HL-60 (cell line): ENCODE measurements at regions not wholly inside any gene's neighbourhood (a gene's known extent, or its start where the extent isn't known, plus 50 kb on each side); places are given as distances from the start of the nearest gene placed in this dataset.

Experiments used
- DNase-seq, 2 experiments: peaks; one replicate each; pipeline ENCODE4 v3.0.0-alpha.2; 2010 to 2020; ENCODE audit warnings: low read depth in 1 of 2, low spot score in 1 of 2
- H3K27ac ChIP-seq: fragments of 250-450 bp; sonication (Bioruptor Pico); replicated peaks from 2 replicates; pipeline ENCODE4 v1.5.1; 2020; ENCODE audit warnings: mild to moderate bottlenecking, moderate library complexity
- H3K27me3 ChIP-seq: fragments of 250-450 bp; sonication (Bioruptor Pico); 2 replicates; pipeline ENCODE4 v1.5.1; 2021; ENCODE audit warnings: mild to moderate bottlenecking, moderate library complexity; ENCODE audit not compliant: insufficient read depth, poor library complexity, severe bottlenecking
- H3K4me3 ChIP-seq: replicated peaks from 2 replicates; pipeline ENCODE4 v1.5.1; 2011; ENCODE audit warnings: mild to moderate bottlenecking, control low read depth, low read length; ENCODE audit not compliant: insufficient read depth
- CTCF ChIP-seq: IDR thresholded peaks from one replicate; pipeline ENCODE4 v1.5.1; 2011; ENCODE audit warnings: low read length, control low read depth, inconsistent platforms; ENCODE audit not compliant: insufficient read depth
- GABPA ChIP-seq: IDR thresholded peaks from 2 replicates; pipeline ENCODE4 v1.6.1; 2012; ENCODE audit warnings: low read depth
- POLR2AphosphoS5 ChIP-seq: IDR thresholded peaks from 2 replicates; pipeline ENCODE4 v1.6.1; 2012; ENCODE audit warnings: low read depth
- SPI1 ChIP-seq: IDR thresholded peaks from 2 replicates; pipeline ENCODE4 v1.6.1; 2012; ENCODE audit warnings: low read depth, mild to moderate bottlenecking, borderline replicate concordance
- TF ChIP-seq, protein P1 (sequence below): IDR thresholded peaks from 2 replicates; pipeline ENCODE4 v1.6.1; 2012; ENCODE audit warnings: low read depth; ENCODE audit not compliant: insufficient replicate concordance

DNA sequence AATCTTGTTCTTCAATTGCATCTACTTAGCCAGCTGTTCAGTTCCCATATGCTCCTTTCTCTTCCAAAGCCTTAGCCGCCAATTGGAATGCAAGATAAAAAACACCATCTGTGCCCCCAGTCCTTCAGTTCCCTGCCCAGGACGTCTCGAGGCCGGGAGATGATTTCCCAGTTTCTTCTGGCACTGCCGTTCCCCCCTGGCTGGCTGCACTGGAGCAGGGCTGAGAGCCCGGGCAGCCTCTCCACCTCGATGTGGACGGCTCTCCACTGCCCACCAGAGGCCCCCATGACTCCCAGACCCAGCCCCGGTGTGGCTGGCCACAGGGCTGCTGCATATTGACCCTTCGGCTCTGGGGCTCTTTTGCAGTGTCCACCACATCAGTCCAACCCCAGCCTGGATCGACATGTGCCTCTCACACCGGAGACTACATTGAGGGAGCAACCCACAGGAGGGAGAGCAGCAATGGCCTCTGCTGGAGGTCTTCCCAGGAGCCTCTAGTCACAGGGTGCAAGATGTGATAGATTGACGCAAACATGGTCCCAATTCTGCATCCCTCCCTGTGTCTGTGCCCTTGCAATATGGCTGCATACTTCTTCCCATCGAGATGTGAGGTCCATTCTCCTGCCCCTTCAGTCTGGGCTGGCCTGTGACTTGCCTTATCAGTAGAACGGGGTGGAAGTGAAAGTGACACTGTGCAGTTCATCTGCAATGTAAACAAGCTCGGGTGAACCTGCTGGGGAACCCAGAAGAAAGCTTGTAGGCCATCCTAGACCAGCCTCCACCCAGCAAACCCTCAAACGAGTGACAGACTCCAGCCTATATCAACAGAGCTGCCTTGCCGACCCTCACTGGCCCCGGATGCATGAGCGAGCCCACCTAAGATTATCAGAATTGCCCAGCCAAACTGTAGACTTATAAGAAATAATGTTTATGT is 52.3 kb upstream of the PRR20G start:
- DNase-seq: no peak
- TF ChIP-seq, protein P1, sequence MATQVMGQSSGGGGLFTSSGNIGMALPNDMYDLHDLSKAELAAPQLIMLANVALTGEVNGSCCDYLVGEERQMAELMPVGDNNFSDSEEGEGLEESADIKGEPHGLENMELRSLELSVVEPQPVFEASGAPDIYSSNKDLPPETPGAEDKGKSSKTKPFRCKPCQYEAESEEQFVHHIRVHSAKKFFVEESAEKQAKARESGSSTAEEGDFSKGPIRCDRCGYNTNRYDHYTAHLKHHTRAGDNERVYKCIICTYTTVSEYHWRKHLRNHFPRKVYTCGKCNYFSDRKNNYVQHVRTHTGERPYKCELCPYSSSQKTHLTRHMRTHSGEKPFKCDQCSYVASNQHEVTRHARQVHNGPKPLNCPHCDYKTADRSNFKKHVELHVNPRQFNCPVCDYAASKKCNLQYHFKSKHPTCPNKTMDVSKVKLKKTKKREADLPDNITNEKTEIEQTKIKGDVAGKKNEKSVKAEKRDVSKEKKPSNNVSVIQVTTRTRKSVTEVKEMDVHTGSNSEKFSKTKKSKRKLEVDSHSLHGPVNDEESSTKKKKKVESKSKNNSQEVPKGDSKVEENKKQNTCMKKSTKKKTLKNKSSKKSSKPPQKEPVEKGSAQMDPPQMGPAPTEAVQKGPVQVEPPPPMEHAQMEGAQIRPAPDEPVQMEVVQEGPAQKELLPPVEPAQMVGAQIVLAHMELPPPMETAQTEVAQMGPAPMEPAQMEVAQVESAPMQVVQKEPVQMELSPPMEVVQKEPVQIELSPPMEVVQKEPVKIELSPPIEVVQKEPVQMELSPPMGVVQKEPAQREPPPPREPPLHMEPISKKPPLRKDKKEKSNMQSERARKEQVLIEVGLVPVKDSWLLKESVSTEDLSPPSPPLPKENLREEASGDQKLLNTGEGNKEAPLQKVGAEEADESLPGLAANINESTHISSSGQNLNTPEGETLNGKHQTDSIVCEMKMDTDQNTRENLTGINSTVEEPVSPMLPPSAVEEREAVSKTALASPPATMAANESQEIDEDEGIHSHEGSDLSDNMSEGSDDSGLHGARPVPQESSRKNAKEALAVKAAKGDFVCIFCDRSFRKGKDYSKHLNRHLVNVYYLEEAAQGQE: no peak
- TF ChIP-seq POLR2AphosphoS5 (no peak), SPI1 (no peak), GABPA (no peak), CTCF (no peak)
- H3K4me3 ChIP-seq: no peak overlapping the region
- H3K27me3 ChIP-seq: peaks cover 14% of the 10 kb centered on the region
- H3K27ac ChIP-seq: no peak overlapping the region

GRCh38 chr3:127339016-127339415 is 51.2 kb upstream of the PRR20G start:
- Histone ChIP-seq H3K27me3 (peaks cover 14% of the 10 kb centered on the region), H3K27ac (no peak overlapping the region), H3K4me3 (no peak overlapping the region)
- no peak for TF ChIP-seq POLR2AphosphoS5
- TF ChIP-seq SPI1: no peak
- TF ChIP-seq GABPA: no peak
- TF ChIP-seq, protein P1: no peak
- TF ChIP-seq CTCF: no peak
- DNase-seq: no peak

GRCh38 chr3:127337911-127338531 is 50.2 kb upstream of the PRR20G start:
- Histone ChIP-seq H3K27ac (no peak overlapping the region), H3K27me3 (peaks cover 14% of the 10 kb centered on the region), H3K4me3 (no peak overlapping the region)
- DNase-seq: no peak
- TF ChIP-seq POLR2AphosphoS5 (no peak), GABPA (no peak), CTCF (no peak), SPI1 (no peak)
- TF ChIP-seq, protein P1: no peak
